Thyroid gland (tissue), 4 donors: ENCODE measurements at regions not wholly inside any gene's neighbourhood (a gene's known extent, or its start where the extent isn't known, plus 50 kb on each side); places are given as distances from the start of the nearest gene placed in this dataset.

ENCODE experiments used
- DNase-seq, 2 donors: peaks; one replicate each; pipeline ENCODE4 v3.0.0-alpha.2; 2019
- H3K27ac ChIP-seq, 3 donors: fragments of 200-600 bp; sonication (generic); 1 replicate in 2 of 3; 2 replicates in 1 of 3; pipeline ENCODE4 v1.5.1; 2016 to 2019; ENCODE audit warnings: mild to moderate bottlenecking in 1 of 3, moderate library complexity in 1 of 3
- H3K27me3 ChIP-seq: fragments of 200-600 bp; sonication (generic); one replicate; pipeline ENCODE4 v1.5.1; 2019
- H3K36me3 ChIP-seq, 2 donors: fragments of 200-600 bp; sonication (generic); one replicate each; pipeline ENCODE4 v1.5.1; 2016 to 2019
- H3K4me1 ChIP-seq, 2 donors: fragments of 200-600 bp; sonication (generic); one replicate each; pipeline ENCODE4 v1.5.1; 2017 to 2019
- H3K4me3 ChIP-seq, 3 donors: fragments of 200-600 bp; sonication (generic); replicated peaks in 1 of 3; 1 replicate in 2 of 3; 2 replicates in 1 of 3; pipeline ENCODE4 v1.5.1; 2016; ENCODE audit warnings: mild to moderate bottlenecking in 1 of 3
- H3K9me3 ChIP-seq: fragments of 200-600 bp; sonication (generic); one replicate; pipeline ENCODE4 v1.5.1; 2017
- CTCF ChIP-seq, 6 experiments: fragments of 200-600 bp in 3 of 6; fragments of 450-650 bp in 3 of 6; sonication (generic) in 3 of 6; IDR thresholded peaks; one replicate each; pipeline ENCODE4 v1.5.1; 2016 to 2019; ENCODE audit warnings: antibody characterized with exemption in 6 of 6, mild to moderate bottlenecking in 2 of 6, inconsistent platforms in 1 of 6, moderate library complexity in 1 of 6
- POLR2A ChIP-seq, 2 donors: fragments of 450-650 bp; IDR thresholded peaks; one replicate each; pipeline ENCODE4 v1.6.1; 2017; ENCODE audit warnings: antibody characterized with exemption in 2 of 2, mild to moderate bottlenecking in 2 of 2, moderate library complexity in 1 of 2
- WGBS, 2 donors: methylation state at CpG; one replicate each; pipeline ENCODE4 v1.1.5; 2017; 5-methylcytosine and 5-hydroxymethylcytosine counted together
- intact Hi-C: fragments of 100-400 bp; cut with DNase I; formaldehyde crosslinking; loops from one replicate; pipeline ENCODE4 v1.15.1; 2023

GRCh38 chr20:54340206-54340605, 132.3 kb downstream of the PFDN4 start:
- H3K4me1 ChIP-seq: no peaks in the 10 kb centered on the region
- no peak for TF ChIP-seq POLR2A (IDR thresholded peaks at IDR 0.05)
- no peak for TF ChIP-seq CTCF (IDR thresholded peaks at IDR 0.05)
- intact Hi-C loops: no loop called here
- no peak overlapping the region for H3K27ac ChIP-seq
- WGBS, 2 donors: 63 to 65% methylated on average over 1 of the region's 1 CpG
- H3K9me3 ChIP-seq: no peaks in the 10 kb centered on the region
- no peak overlapping the region for H3K4me3 ChIP-seq
- no peaks in the 10 kb centered on the region for H3K36me3 ChIP-seq
- H3K27me3 ChIP-seq: no peaks in the 10 kb centered on the region
- no peak for DNase-seq

GRCh38 chr20:54340667-54341081, 132.8 kb downstream of the PFDN4 start:
- intact Hi-C loops: no loop called here
- H3K4me1 ChIP-seq: no peaks in the 10 kb centered on the region
- H3K27me3 ChIP-seq: no peaks in the 10 kb centered on the region
- no peak overlapping the region for H3K4me3 ChIP-seq
- H3K36me3 ChIP-seq: no peaks in the 10 kb centered on the region
- 24 to 38% methylated on average over 4 of the region's 4 CpGs for WGBS, 2 donors
- TF ChIP-seq POLR2A (IDR thresholded peaks at IDR 0.05): no peak
- no peak for TF ChIP-seq CTCF (IDR thresholded peaks at IDR 0.05)
- no peak overlapping the region for H3K27ac ChIP-seq
- no peak for DNase-seq
- H3K9me3 ChIP-seq: no peaks in the 10 kb centered on the region

GRCh38 chr20:54342258-54342920, 133.0 kb upstream of the DOK5 start:
- Histone ChIP-seq H3K4me3 (no peak overlapping the region), H3K27me3 (no peaks in the 10 kb centered on the region), H3K27ac (no peak overlapping the region), H3K9me3 (no peaks in the 10 kb centered on the region), H3K36me3 (no peaks in the 10 kb centered on the region), H3K4me1 (no peaks in the 10 kb centered on the region)
- 93 to 96% methylated on average over 5 of the region's 5 CpGs for WGBS, 2 donors
- intact Hi-C loops: no loop called here
- TF ChIP-seq CTCF (IDR thresholded peaks at IDR 0.05) (no peak), POLR2A (IDR thresholded peaks at IDR 0.05) (no peak)
- no peak for DNase-seq

- no peak for DNase-seq
- no peaks in the 10 kb centered on the region for H3K4me1 ChIP-seq
- H3K27me3 ChIP-seq: no peaks in the 10 kb centered on the region
- WGBS, 2 donors: 80 to 85% methylated on average over 4 of the region's 4 CpGs
- no peaks in the 10 kb centered on the region for H3K9me3 ChIP-seq
- intact Hi-C loops: no loop called here
- no peak overlapping the region for H3K27ac ChIP-seq
- H3K36me3 ChIP-seq: no peaks in the 10 kb centered on the region
- H3K4me3 ChIP-seq: no peak overlapping the region
- no peak for TF ChIP-seq CTCF (IDR thresholded peaks at IDR 0.05)
- TF ChIP-seq POLR2A (IDR thresholded peaks at IDR 0.05): no peak
Measured at GRCh38 chr20:54343099-54343498, 132.3 kb upstream of the DOK5 start.

- H3K27me3 ChIP-seq: no peaks in the 10 kb centered on the region
- H3K4me1 ChIP-seq: no peaks in the 10 kb centered on the region
- intact Hi-C loops: no loop called here
- no peaks in the 10 kb centered on the region for H3K9me3 ChIP-seq
- no peak for TF ChIP-seq POLR2A (IDR thresholded peaks at IDR 0.05)
- TF ChIP-seq CTCF (IDR thresholded peaks at IDR 0.05): no peak
- WGBS, 2 donors: 90 to 92% methylated on average over 1 of the region's 1 CpG
- H3K4me3 ChIP-seq: no peak overlapping the region
- no peak for DNase-seq
- no peaks in the 10 kb centered on the region for H3K36me3 ChIP-seq
- no peak overlapping the region for H3K27ac ChIP-seq
Measured at GRCh38 chr20:54343634-54344033, 131.8 kb upstream of the DOK5 start.
